ENCODE measurements at regions not wholly inside any gene's neighbourhood (a gene's known extent, or its start where the extent isn't known, plus 50 kb on each side); places are given as distances from the start of the nearest gene placed in this dataset.

DNA sequence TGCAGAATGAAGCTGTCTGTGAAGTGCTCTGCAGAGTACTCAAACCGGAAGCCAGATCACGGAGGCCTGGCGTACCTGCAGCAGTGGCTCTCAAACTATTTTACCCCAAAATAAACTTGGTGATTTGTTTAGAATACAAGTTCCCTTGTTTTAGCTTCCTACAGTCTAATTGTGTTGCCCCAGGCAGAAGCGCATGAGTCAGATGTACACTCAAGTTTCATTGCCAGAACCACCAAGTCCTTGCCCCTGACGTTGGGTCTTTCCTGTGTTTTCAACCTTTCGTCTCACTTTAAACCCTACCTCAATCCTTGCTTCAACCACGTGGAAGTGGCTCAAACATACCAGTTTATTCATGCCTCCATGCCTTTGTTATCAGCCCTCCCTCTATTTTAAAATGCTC is 66.2 kb upstream of the SLC7A11 start:
- in situ Hi-C loops (cut with MboI), result no loop called here
- Histone ChIP-seq H3K36me3 (ENCODE audit: low read depth) (no peaks in the 10 kb centered on the region), H3K4me2 (ENCODE audit: unreplicated experiment) (peak overlapping the region; percentile 13), H2AFZ (peak overlapping the region; percentile 36; the same call in 1 of the 2 replicates), H3K27me3 (replicated peaks; ENCODE audit: insufficient read depth) (no peaks in the 10 kb centered on the region), H3K9me2 (ENCODE audit: insufficient read depth) (no peaks in the 10 kb centered on the region), H3K9ac (no peak overlapping the region), H3K4me1 (ENCODE audit: insufficient read depth) (peaks cover 31% of the 10 kb centered on the region), H3K27ac (peak overlapping the region; percentile 29; the same call in 1 of the 2 replicates), H3K9me3 (ENCODE audit: low read depth) (no peaks in the 10 kb centered on the region), H4K20me1 (ENCODE audit: insufficient read depth) (no peaks in the 10 kb centered on the region), H3K79me2 (ENCODE audit: insufficient read depth) (no peaks in the 10 kb centered on the region), H3K4me3 (no peak overlapping the region), H3F3A (ENCODE audit: insufficient read depth) (peaks cover 18% of the 10 kb centered on the region)
- TF ChIP-seq EZH2 (IDR thresholded peaks at IDR 0.05; ENCODE audit: insufficient read depth, poor library complexity, severe bottlenecking) (no peak), EZH2phosphoT487 (IDR thresholded peaks at IDR 0.05; ENCODE audit: insufficient read depth, low read depth) (no peak)
- WGBS, 2 experiments (ENCODE audit: low coverage in 1 of 2, low lambda C conversion rate in 2 of 2, missing lambda C conversion rate in 2 of 2), result 74 to 79% methylated on average over 7 of the region's 7 CpGs
- peak; percentile 81 for DNase-seq

DNA sequence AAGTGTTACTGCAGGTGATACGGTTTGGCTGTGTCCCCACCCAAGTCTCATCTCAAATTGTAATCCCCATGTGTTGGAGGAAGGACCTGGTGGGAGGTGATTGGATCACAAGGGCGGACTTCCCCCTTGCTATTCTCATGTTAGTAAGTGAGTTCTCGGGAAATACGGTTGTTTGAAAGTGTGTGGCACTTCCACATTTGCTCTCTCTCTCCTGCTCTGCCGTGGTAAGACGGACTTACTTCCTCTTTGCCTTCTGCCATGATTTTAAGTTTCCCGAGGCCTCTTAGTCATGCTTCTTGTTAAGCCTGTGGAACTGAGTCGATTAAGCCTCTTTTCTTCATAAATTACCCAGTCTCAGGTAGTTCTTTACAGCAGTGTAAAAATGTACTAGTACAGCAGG is 65.2 kb upstream of the SLC7A11 start:
- 90 to 93% methylated on average over 8 of the region's 8 CpGs for WGBS, 2 experiments (ENCODE audit: low coverage in 1 of 2, low lambda C conversion rate in 2 of 2, missing lambda C conversion rate in 2 of 2)
- H4K20me1 ChIP-seq (ENCODE audit: insufficient read depth), result no peaks in the 10 kb centered on the region
- no peak overlapping the region for H3K9ac ChIP-seq
- no peak for DNase-seq
- no peaks in the 10 kb centered on the region for H3K27me3 ChIP-seq (replicated peaks; ENCODE audit: insufficient read depth)
- peaks cover 18% of the 10 kb centered on the region for H3F3A ChIP-seq (ENCODE audit: insufficient read depth)
- no peak overlapping the region for H3K4me3 ChIP-seq
- in situ Hi-C loops (cut with MboI), result no loop called here
- H3K79me2 ChIP-seq (ENCODE audit: insufficient read depth), result no peaks in the 10 kb centered on the region
- H2AFZ ChIP-seq, result no peak overlapping the region
- no peak overlapping the region for H3K27ac ChIP-seq
- no peak overlapping the region for H3K4me2 ChIP-seq (ENCODE audit: unreplicated experiment)
- H3K9me3 ChIP-seq (ENCODE audit: low read depth), result no peaks in the 10 kb centered on the region
- peaks cover 31% of the 10 kb centered on the region for H3K4me1 ChIP-seq (ENCODE audit: insufficient read depth)
- no peaks in the 10 kb centered on the region for H3K36me3 ChIP-seq (ENCODE audit: low read depth)
- H3K9me2 ChIP-seq (ENCODE audit: insufficient read depth), result no peaks in the 10 kb centered on the region
- no peak for TF ChIP-seq EZH2 (IDR thresholded peaks at IDR 0.05; ENCODE audit: insufficient read depth, poor library complexity, severe bottlenecking)

DNA sequence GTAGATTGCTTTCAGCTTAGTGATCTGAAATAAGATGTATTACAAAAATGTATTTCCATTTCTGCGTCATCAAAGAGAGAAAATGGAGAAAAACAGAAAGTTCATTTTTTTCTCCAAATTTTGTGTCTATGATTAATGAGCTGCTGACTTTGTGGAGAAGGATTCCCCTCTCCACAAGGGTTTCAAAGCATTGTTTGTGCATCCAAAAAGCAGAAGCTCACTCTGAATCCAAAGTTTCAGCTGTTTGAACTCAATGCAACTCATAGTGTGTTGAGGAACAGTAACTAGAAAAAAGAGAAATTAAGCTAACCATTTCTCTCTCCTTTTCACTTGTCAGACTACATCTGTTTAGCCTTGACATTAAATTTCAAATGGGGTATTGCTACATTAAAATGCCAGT is 62.9 kb upstream of the SLC7A11 start:
- TF ChIP-seq EZH2 (IDR thresholded peaks at IDR 0.05; ENCODE audit: insufficient read depth, poor library complexity, severe bottlenecking) (no peak), EZH2phosphoT487 (IDR thresholded peaks at IDR 0.05; ENCODE audit: insufficient read depth, low read depth) (no peak)
- Histone ChIP-seq H3K4me2 (ENCODE audit: unreplicated experiment) (no peak overlapping the region), H3K27ac (no peak overlapping the region), H3K27me3 (replicated peaks; ENCODE audit: insufficient read depth) (no peaks in the 10 kb centered on the region), H3K36me3 (ENCODE audit: low read depth) (no peaks in the 10 kb centered on the region), H3K4me1 (ENCODE audit: insufficient read depth) (peaks cover 11% of the 10 kb centered on the region), H2AFZ (no peak overlapping the region), H3F3A (ENCODE audit: insufficient read depth) (peaks cover 9% of the 10 kb centered on the region; the same call in 1 of the 2 replicates), H3K79me2 (ENCODE audit: insufficient read depth) (no peaks in the 10 kb centered on the region), H3K9ac (no peak overlapping the region), H3K9me3 (ENCODE audit: low read depth) (no peaks in the 10 kb centered on the region), H4K20me1 (ENCODE audit: insufficient read depth) (no peaks in the 10 kb centered on the region), H3K9me2 (ENCODE audit: insufficient read depth) (no peaks in the 10 kb centered on the region), H3K4me3 (no peak overlapping the region)
- DNase-seq, result no peak
- in situ Hi-C loops (cut with MboI), result no loop called here
- 46 to 53% methylated on average over 1 of the region's 1 CpG for WGBS, 2 experiments (ENCODE audit: low coverage in 1 of 2, low lambda C conversion rate in 2 of 2, missing lambda C conversion rate in 2 of 2)

GRCh38 chr4:138301536-138301935 is 59.4 kb upstream of the SLC7A11 start:
- Histone ChIP-seq H3K36me3 (ENCODE audit: low read depth) (no peaks in the 10 kb centered on the region), H3K4me3 (no peak overlapping the region), H3K4me2 (ENCODE audit: unreplicated experiment) (no peak overlapping the region), H3K9me2 (ENCODE audit: insufficient read depth) (no peaks in the 10 kb centered on the region), H3K27ac (no peak overlapping the region), H3F3A (ENCODE audit: insufficient read depth) (no peaks in the 10 kb centered on the region), H2AFZ (no peak overlapping the region), H3K9me3 (ENCODE audit: low read depth) (no peaks in the 10 kb centered on the region), H3K4me1 (ENCODE audit: insufficient read depth) (no peaks in the 10 kb centered on the region), H4K20me1 (ENCODE audit: insufficient read depth) (no peaks in the 10 kb centered on the region), H3K27me3 (replicated peaks; ENCODE audit: insufficient read depth) (no peaks in the 10 kb centered on the region), H3K79me2 (ENCODE audit: insufficient read depth) (no peaks in the 10 kb centered on the region), H3K9ac (no peak overlapping the region)
- no peak for DNase-seq
- WGBS, 2 experiments (ENCODE audit: low coverage in 1 of 2, low lambda C conversion rate in 2 of 2, missing lambda C conversion rate in 2 of 2), result 75 to 78% methylated on average over 2 of the region's 2 CpGs
- no peak for TF ChIP-seq EZH2phosphoT487 (IDR thresholded peaks at IDR 0.05; ENCODE audit: insufficient read depth, low read depth)
- TF ChIP-seq EZH2 (IDR thresholded peaks at IDR 0.05; ENCODE audit: insufficient read depth, poor library complexity, severe bottlenecking), result no peak
- in situ Hi-C loops (cut with MboI), result no loop called here

GRCh38 chr4:138300616-138301015 is 58.5 kb upstream of the SLC7A11 start:
- Histone ChIP-seq H4K20me1 (ENCODE audit: insufficient read depth) (no peaks in the 10 kb centered on the region), H3K4me1 (ENCODE audit: insufficient read depth) (no peaks in the 10 kb centered on the region), H3K4me3 (no peak overlapping the region), H3K9ac (no peak overlapping the region), H2AFZ (no peak overlapping the region), H3K27ac (no peak overlapping the region), H3K4me2 (ENCODE audit: unreplicated experiment) (no peak overlapping the region), H3K27me3 (replicated peaks; ENCODE audit: insufficient read depth) (no peaks in the 10 kb centered on the region), H3K36me3 (ENCODE audit: low read depth) (no peaks in the 10 kb centered on the region), H3K9me2 (ENCODE audit: insufficient read depth) (no peaks in the 10 kb centered on the region), H3K9me3 (ENCODE audit: low read depth) (no peaks in the 10 kb centered on the region), H3F3A (ENCODE audit: insufficient read depth) (no peaks in the 10 kb centered on the region), H3K79me2 (ENCODE audit: insufficient read depth) (no peaks in the 10 kb centered on the region)
- in situ Hi-C loops (cut with MboI), result no loop called here
- no peak for TF ChIP-seq EZH2phosphoT487 (IDR thresholded peaks at IDR 0.05; ENCODE audit: insufficient read depth, low read depth)
- no peak for TF ChIP-seq EZH2 (IDR thresholded peaks at IDR 0.05; ENCODE audit: insufficient read depth, poor library complexity, severe bottlenecking)
- peak; percentile 24 for DNase-seq

All from GM23248 (cell line).